T-cell (primary cell): ENCODE measurements at regions not wholly inside any gene's neighbourhood (a gene's known extent, or its start where the extent isn't known, plus 50 kb on each side); places are given as distances from the start of the nearest gene placed in this dataset.
"Not testable (repeated sequence)": the region's sequence is repeated elsewhere in the genome, so short reads cannot be mapped to it uniquely, and the experiment has no call there.

Source experiments
- ATAC-seq, 4 experiments: fragments of 200-7000 bp in 3 of 4; fragments of 150-1000 bp in 1 of 4; cut with Tn5 transposase; replicated peaks in 1 of 4; 1 replicate in 3 of 4; 2 replicates in 1 of 4; pipeline ENCODE4 v1.10.0; 2021; ENCODE audit warnings: moderate library complexity in 3 of 4, mild to moderate bottlenecking in 2 of 4, moderate number of reproducible peaks in 1 of 4
- CTCF ChIA-PET, 2 donors: fragments of 300-600 bp; sonication (Branson Sonifier 250); formaldehyde crosslinking; loops; one replicate each; lab custom pipeline; 2022; ENCODE audit warnings: antibody characterized with exemption in 2 of 2; lab: Charles Lee
- POLR2A ChIA-PET, 2 donors: fragments of 300-600 bp; sonication (Branson Sonifier 250); formaldehyde crosslinking; loops; one replicate each; lab custom pipeline; 2022; ENCODE audit warnings: antibody characterized with exemption in 2 of 2; lab: Charles Lee
- DNase-seq, 35 experiments: peaks; one replicate each; pipeline versions ENCODE4 v3.0.0 to v3.0.0-alpha.2; 2013 to 2023
- H3K27ac ChIP-seq: one replicate; pipeline ENCODE4 v1.5.1; 2013; ENCODE audit warnings: low read length
- H3K27me3 ChIP-seq, 2 experiments: replicated peaks in 1 of 2; 1 replicate in 1 of 2; 2 replicates in 1 of 2; pipeline versions ENCODE4 v1.6.1 to v1.7.0; 2013; ENCODE audit warnings: low read length in 1 of 2, mixed read lengths in 1 of 2; ENCODE audit not compliant: control insufficient read depth in 2 of 2, insufficient read depth in 2 of 2; ENCODE audit errors: extremely low read depth in 1 of 2
- H3K36me3 ChIP-seq, 2 donors: 1 replicate in 1 of 2; 2 replicates in 1 of 2; pipeline versions ENCODE4 v1.6.1 to v1.7.0; 2013; ENCODE audit warnings: low read length in 1 of 2; ENCODE audit not compliant: control insufficient read depth in 2 of 2, insufficient read depth in 1 of 2; ENCODE audit errors: extremely low read depth in 1 of 2
- H3K4me1 ChIP-seq, 2 experiments: 1 replicate in 1 of 2; 2 replicates in 1 of 2; pipeline versions ENCODE4 v1.6.1 to v1.7.0; 2013; ENCODE audit warnings: low read length in 2 of 2, mixed read lengths in 1 of 2; ENCODE audit not compliant: insufficient read depth in 2 of 2, control insufficient read depth in 1 of 2; ENCODE audit errors: extremely low read depth in 1 of 2
- H3K4me3 ChIP-seq, 2 donors: 1 replicate in 1 of 2; 2 replicates in 1 of 2; pipeline versions ENCODE4 v1.5.1 to v1.7.0; 2013; ENCODE audit warnings: mild to moderate bottlenecking in 2 of 2, low read length in 1 of 2, moderate library complexity in 1 of 2; ENCODE audit not compliant: control insufficient read depth in 1 of 2; ENCODE audit errors: extremely low read depth in 1 of 2
- H3K9me3 ChIP-seq: 2 replicates; pipeline ENCODE4 v1.7.0; 2013
- H3K27ac Mint-ChIP-seq, 2 donors: one replicate each; pipeline ENCODE4 v1.8.0; 2020 to 2021; ENCODE audit warnings: mild to moderate bottlenecking in 2 of 2, mixed read lengths in 2 of 2
- H3K27me3 Mint-ChIP-seq, 2 donors: one replicate each; pipeline ENCODE4 v1.8.0; 2021 to 2022; ENCODE audit warnings: mixed read lengths in 2 of 2
- H3K36me3 Mint-ChIP-seq: one replicate; pipeline ENCODE4 v1.8.0; 2021; ENCODE audit warnings: mixed read lengths
- H3K4me1 Mint-ChIP-seq, 3 donors: one replicate each; pipeline ENCODE4 v1.8.0; 2020 to 2022; ENCODE audit warnings: mixed read lengths in 3 of 3, mild to moderate bottlenecking in 1 of 3
- H3K4me3 Mint-ChIP-seq, 3 donors: one replicate each; pipeline ENCODE4 v1.8.0; 2020 to 2022; ENCODE audit warnings: mild to moderate bottlenecking in 3 of 3, mixed read lengths in 3 of 3, moderate library complexity in 3 of 3
- H3K9me3 Mint-ChIP-seq, 3 donors: one replicate each; pipeline ENCODE4 v1.8.0; 2020 to 2022; ENCODE audit warnings: mixed read lengths in 3 of 3
- WGBS: methylation state at CpG from one replicate; pipeline ENCODE4 v1.1.5; 2013; ENCODE audit warnings: missing lambda C conversion rate; ENCODE audit not compliant: insufficient coverage; 5-methylcytosine and 5-hydroxymethylcytosine counted together

DNA sequence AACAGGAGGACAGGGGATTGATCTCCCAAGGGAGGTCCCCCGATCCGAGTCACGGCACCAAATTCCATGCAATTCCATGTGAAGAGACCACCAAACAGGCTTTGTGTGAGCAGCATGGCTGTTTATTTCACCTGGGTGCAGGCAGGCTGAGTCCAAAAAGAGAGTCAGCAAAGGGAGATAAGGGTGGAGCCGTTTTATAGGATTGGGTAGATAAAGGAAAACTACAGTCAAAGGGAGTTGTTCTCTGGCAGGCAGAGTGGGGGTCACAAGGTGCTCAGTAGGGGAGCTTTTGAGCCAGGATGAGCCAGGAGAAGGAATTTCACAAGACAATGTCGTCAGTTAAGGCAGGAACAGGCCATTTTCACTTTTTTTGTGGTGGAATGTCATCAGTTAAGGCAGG is 752.7 kb downstream of the GALC start:
- DNase-seq, CTCF ChIA-PET, ATAC-seq, H3K36me3 ChIP-seq, POLR2A ChIA-PET, H3K27ac Mint-ChIP-seq, H3K4me3 Mint-ChIP-seq, H3K27ac ChIP-seq, H3K9me3 ChIP-seq, H3K4me1 Mint-ChIP-seq, H3K4me1 ChIP-seq, H3K4me3 ChIP-seq, H3K36me3 Mint-ChIP-seq, H3K27me3 ChIP-seq, H3K27me3 Mint-ChIP-seq: not testable (repeated sequence)
- WGBS, result 63% methylated on average over 4 of the region's 5 CpGs
- H3K9me3 Mint-ChIP-seq, result peaks cover 17 to 30% (median 28%) of the 10 kb centered on the region in 3 donors

DNA sequence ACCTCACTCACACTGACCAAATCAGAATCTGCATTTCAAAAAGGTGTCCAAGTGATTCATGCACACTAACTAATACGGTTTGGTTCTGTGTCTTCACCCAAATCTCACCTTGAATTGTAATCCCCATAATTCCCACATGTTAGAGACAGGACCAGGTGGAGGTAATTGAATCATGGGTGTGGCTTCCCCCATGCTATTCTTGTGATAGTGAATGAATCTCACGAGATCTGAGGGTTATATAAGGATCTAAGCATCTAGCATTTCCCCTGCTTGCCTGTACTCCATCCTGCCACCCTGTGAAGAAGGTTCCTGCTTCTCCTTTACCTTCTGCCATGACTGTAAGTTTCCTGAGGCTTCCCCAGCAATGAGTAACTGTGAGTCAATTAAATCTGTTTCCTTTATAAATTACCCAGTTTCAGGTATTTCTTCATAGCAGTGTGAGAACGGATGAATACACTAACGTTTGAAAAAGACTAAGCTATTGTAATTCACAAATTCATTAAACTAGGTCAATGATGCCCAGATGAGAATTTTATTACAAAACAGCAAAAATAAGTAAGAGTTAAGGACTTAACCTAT is 759.1 kb downstream of the GALC start:
- ChIA-PET CTCF (no interaction called here), POLR2A (no interaction called here)
- H3K27ac Mint-ChIP-seq, result no peak overlapping the region
- no CpG with 5 or more reads among the region's 4 CpGs for WGBS
- no peaks in the 10 kb centered on the region for H3K4me1 ChIP-seq
- no peak for ATAC-seq
- no peaks in the 10 kb centered on the region for H3K27me3 Mint-ChIP-seq
- H3K4me3 Mint-ChIP-seq, result no peak overlapping the region
- H3K27me3 ChIP-seq, result no peaks in the 10 kb centered on the region
- no peaks in the 10 kb centered on the region for H3K36me3 ChIP-seq
- H3K9me3 Mint-ChIP-seq, result peaks cover 20 to 48% (median 40%) of the 10 kb centered on the region in 3 donors
- H3K27ac ChIP-seq, result no peak overlapping the region
- H3K36me3 Mint-ChIP-seq, result no peaks in the 10 kb centered on the region
- no peak for DNase-seq
- peaks cover 2% of the 10 kb centered on the region for H3K9me3 ChIP-seq
- no peak overlapping the region for H3K4me3 ChIP-seq
- H3K4me1 Mint-ChIP-seq, result no peaks in the 10 kb centered on the region

DNA sequence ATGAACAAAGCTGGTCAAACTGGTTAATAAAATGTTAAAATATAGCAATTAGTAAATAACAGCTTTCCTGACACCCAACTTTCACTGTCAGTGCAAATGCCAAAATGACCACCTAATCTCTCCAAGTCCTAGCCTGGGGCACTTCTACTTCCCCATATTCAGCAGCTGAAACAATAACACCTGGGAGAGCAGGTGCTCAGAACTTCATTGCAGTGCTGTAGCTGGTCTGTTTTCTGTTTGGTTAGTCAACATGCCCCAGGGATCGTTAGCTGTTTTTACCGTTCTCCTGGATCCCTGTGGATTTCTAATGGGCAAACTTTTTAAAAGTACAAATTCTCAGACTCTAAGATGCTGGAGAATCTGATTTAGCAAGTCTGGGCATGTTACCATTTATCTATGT is 759.7 kb downstream of the GALC start:
- ATAC-seq, result no peak
- Histone ChIP-seq H3K27ac (no peak overlapping the region), H3K4me1 (no peaks in the 10 kb centered on the region), H3K36me3 (no peaks in the 10 kb centered on the region), H3K27me3 (no peaks in the 10 kb centered on the region), H3K9me3 (peaks cover 2% of the 10 kb centered on the region), H3K4me3 (no peak overlapping the region)
- 90% methylated on average over 2 of the region's 2 CpGs for WGBS
- H3K27ac Mint-ChIP-seq, result no peak overlapping the region
- H3K4me1 Mint-ChIP-seq, result no peaks in the 10 kb centered on the region
- H3K9me3 Mint-ChIP-seq, result peaks cover 16 to 45% (median 37%) of the 10 kb centered on the region in 3 donors
- no peak overlapping the region for H3K4me3 Mint-ChIP-seq
- no peak for DNase-seq
- H3K36me3 Mint-ChIP-seq, result no peaks in the 10 kb centered on the region
- POLR2A ChIA-PET, result no interaction called here
- CTCF ChIA-PET, result no interaction called here
- H3K27me3 Mint-ChIP-seq, result no peaks in the 10 kb centered on the region

DNA sequence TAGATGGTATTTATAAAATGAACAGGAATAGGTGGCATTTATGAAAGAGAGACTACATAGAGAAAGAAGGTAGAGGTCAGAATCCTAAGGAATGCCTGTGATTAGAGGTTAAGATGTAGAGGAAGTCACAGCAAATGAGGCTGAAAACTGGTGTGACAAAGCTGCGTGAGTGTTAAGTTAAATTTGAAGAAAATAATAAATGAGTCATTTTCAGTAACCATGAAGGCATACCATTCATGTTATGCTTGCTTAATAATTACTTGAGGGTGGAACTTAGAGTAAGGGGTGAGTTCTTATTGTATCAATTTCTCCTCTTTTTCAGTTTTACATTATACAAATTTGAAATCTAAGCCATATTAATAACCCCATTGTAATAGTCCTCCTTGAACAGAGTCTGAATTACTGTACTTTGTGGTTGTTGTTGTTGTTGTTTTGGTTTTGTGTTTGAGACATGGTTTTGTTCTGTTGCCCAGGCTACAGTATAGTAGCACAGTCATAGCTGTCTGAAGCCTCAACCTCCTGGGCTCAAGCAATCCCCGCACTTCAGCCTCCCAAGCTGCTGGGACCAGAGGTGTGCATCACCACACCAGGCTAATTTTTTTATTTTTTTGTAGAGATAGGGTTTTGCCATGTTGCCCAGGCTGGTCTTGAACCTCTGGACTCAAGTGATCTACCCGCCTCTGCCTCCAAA is 761.5 kb downstream of the GALC start:
- H3K4me3 ChIP-seq, result no peak overlapping the region
- WGBS, result 80% methylated on average over 1 of the region's 3 CpGs

DNA sequence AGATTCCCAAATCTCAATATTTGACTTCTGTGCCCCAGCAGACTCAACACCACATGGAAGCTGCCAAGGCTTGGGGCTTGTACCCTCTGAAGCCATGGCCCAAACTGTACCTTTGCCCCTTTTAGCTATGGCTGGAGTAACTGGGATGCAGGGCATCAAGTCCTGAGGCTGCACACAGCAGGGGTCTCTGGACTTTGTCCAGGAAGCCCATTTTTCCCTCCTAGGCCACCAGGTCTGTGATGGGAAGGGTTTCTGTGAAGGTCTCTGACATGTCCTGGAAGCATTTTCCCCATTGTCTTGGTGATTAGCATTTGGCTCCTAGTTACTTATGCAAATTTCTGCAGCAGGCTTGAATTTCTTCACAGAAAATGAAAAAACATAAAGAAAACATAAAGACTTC is 762.3 kb downstream of the GALC start:
- ChIA-PET CTCF (no interaction called here), POLR2A (no interaction called here)
- Mint-ChIP-seq H3K27ac (no peak overlapping the region), H3K9me3 (peaks cover 6 to 43% (median 24%) of the 10 kb centered on the region in 3 donors), H3K4me3 (no peak overlapping the region), H3K27me3 (no peaks in the 10 kb centered on the region), H3K4me1 (no peaks in the 10 kb centered on the region), H3K36me3 (no peaks in the 10 kb centered on the region)
- Histone ChIP-seq H3K9me3 (peaks cover 2% of the 10 kb centered on the region), H3K36me3 (no peaks in the 10 kb centered on the region), H3K27me3 (no peaks in the 10 kb centered on the region), H3K4me1 (no peaks in the 10 kb centered on the region), H3K27ac (no peak overlapping the region), H3K4me3 (no peak overlapping the region)
- no peak for ATAC-seq
- DNase-seq, result no peak

More for the DNA sequence above, 761.5 kb downstream of the GALC start:
- H3K27ac Mint-ChIP-seq, result no peak overlapping the region
- POLR2A ChIA-PET, result no interaction called here
- no peaks in the 10 kb centered on the region for H3K27me3 Mint-ChIP-seq
- DNase-seq, result no peak
- Histone ChIP-seq H3K27ac (no peak overlapping the region), H3K27me3 (no peaks in the 10 kb centered on the region), H3K4me1 (no peaks in the 10 kb centered on the region), H3K9me3 (peaks cover 2% of the 10 kb centered on the region), H3K36me3 (no peaks in the 10 kb centered on the region)
- no peak overlapping the region for H3K4me3 Mint-ChIP-seq
- H3K4me1 Mint-ChIP-seq, result no peaks in the 10 kb centered on the region
- H3K9me3 Mint-ChIP-seq, result peaks cover 6 to 48% (median 28%) of the 10 kb centered on the region in 3 donors
- no peak for ATAC-seq
- no peaks in the 10 kb centered on the region for H3K36me3 Mint-ChIP-seq
- CTCF ChIA-PET, result no interaction called here

DNA sequence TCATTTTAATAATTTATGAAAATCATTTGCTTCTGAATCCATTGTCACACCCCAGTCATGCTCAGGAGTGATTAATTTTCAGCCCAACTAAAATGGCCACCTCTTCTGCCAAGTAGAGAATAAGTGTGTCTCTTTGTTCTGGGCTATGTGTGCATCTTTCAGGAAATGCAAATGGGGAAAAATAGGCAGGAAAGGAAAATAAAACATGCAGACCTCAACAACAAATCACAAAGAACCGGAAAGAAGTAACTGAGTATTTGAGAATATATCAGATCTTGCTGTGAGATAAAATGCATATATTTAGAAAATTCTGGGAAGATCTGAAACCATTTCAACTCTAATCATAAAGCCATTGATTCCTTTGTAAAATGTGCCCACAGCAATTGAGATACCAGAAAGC is 763.9 kb downstream of the GALC start:
- peaks cover 0 to 35% (median 23%) of the 10 kb centered on the region in 3 donors for H3K9me3 Mint-ChIP-seq
- no peak for DNase-seq
- CTCF ChIA-PET, result no interaction called here
- H3K4me3 Mint-ChIP-seq, result no peak overlapping the region
- Histone ChIP-seq H3K27me3 (no peaks in the 10 kb centered on the region), H3K27ac (no peak overlapping the region), H3K9me3 (peaks cover 2% of the 10 kb centered on the region), H3K4me3 (no peak overlapping the region), H3K4me1 (no peaks in the 10 kb centered on the region), H3K36me3 (no peaks in the 10 kb centered on the region)
- ATAC-seq, result no peak
- no CpG with 5 or more reads among the region's 1 CpG for WGBS
- no peaks in the 10 kb centered on the region for H3K36me3 Mint-ChIP-seq
- no peaks in the 10 kb centered on the region for H3K4me1 Mint-ChIP-seq
- no peaks in the 10 kb centered on the region for H3K27me3 Mint-ChIP-seq
- POLR2A ChIA-PET, result no interaction called here
- H3K27ac Mint-ChIP-seq, result no peak overlapping the region
